NCI-H226 (cell line): ENCODE measurements at regions not wholly inside any gene's neighbourhood (a gene's known extent, or its start where the extent isn't known, plus 50 kb on each side); places are given as distances from the start of the nearest gene placed in this dataset.
"Not testable (repeated sequence)": the region's sequence is repeated elsewhere in the genome, so short reads cannot be mapped to it uniquely, and the experiment has no call there.

Source experiments
- DNase-seq: peaks from one replicate; pipeline ENCODE4 v3.0.0-alpha.2; 2015

- no peak for DNase-seq
Observed at GRCh38 chr5:91754990-91755389, 371.9 kb upstream of the ARRDC3 start.

GRCh38 chr5:91744470-91744869 lies 361.4 kb upstream of the ARRDC3 start:
- not testable (repeated sequence) for DNase-seq

- DNase-seq, result no peak
Observed at GRCh38 chr5:91742550-91742949, 359.4 kb upstream of the ARRDC3 start.

GRCh38 chr5:91741764-91742505 lies 358.8 kb upstream of the ARRDC3 start:
- DNase-seq, result no peak

- no peak for DNase-seq
Observed at GRCh38 chr5:91730026-91730425, 346.9 kb upstream of the ARRDC3 start.

- DNase-seq, result no peak
Observed at GRCh38 chr5:91727463-91727862, 344.3 kb upstream of the ARRDC3 start.

- DNase-seq, result no peak
Observed at GRCh38 chr5:91722736-91723467, 339.8 kb upstream of the ARRDC3 start.

- DNase-seq, result no peak
Observed at GRCh38 chr5:91712718-91713117, 329.6 kb upstream of the ARRDC3 start.

- no peak for DNase-seq
Observed at GRCh38 chr5:91707521-91707841, 324.4 kb upstream of the ARRDC3 start.

- DNase-seq, result no peak
Observed at GRCh38 chr5:91706785-91707520, 323.8 kb upstream of the ARRDC3 start.

- DNase-seq, result no peak
Observed at GRCh38 chr5:91703128-91703527, 320.0 kb upstream of the ARRDC3 start.

- DNase-seq, result no peak
Observed at GRCh38 chr5:91699429-91699828, 316.3 kb upstream of the ARRDC3 start.

GRCh38 chr5:91691592-91691991 lies 308.5 kb upstream of the ARRDC3 start:
- no peak for DNase-seq

- no peak for DNase-seq
Observed at GRCh38 chr5:91690921-91691320, 307.8 kb upstream of the ARRDC3 start.

GRCh38 chr5:91687430-91687829 lies 304.3 kb upstream of the ARRDC3 start:
- DNase-seq, result no peak

- DNase-seq, result no peak
Observed at GRCh38 chr5:91684625-91685024, 301.5 kb upstream of the ARRDC3 start.

- DNase-seq, result no peak
Observed at GRCh38 chr5:91670563-91670962, 287.4 kb upstream of the ARRDC3 start.

GRCh38 chr5:91670122-91670521 lies 287.0 kb upstream of the ARRDC3 start:
- DNase-seq, result no peak

GRCh38 chr5:91668261-91668660 lies 285.1 kb upstream of the ARRDC3 start:
- no peak for DNase-seq

- no peak for DNase-seq
Observed at GRCh38 chr5:91652678-91653077, 269.6 kb upstream of the ARRDC3 start.

GRCh38 chr5:91651704-91652103 lies 268.6 kb upstream of the ARRDC3 start:
- DNase-seq, result no peak

- DNase-seq, result no peak
Observed at GRCh38 chr5:91645347-91645746, 262.2 kb upstream of the ARRDC3 start.

GRCh38 chr5:91643797-91644196 lies 260.7 kb upstream of the ARRDC3 start:
- no peak for DNase-seq

GRCh38 chr5:91642581-91642980 lies 259.5 kb upstream of the ARRDC3 start:
- no peak for DNase-seq
